ENCODE measurements at regions not wholly inside any gene's neighbourhood (a gene's known extent, or its start where the extent isn't known, plus 50 kb on each side); places are given as distances from the start of the nearest gene placed in this dataset.

DNA sequence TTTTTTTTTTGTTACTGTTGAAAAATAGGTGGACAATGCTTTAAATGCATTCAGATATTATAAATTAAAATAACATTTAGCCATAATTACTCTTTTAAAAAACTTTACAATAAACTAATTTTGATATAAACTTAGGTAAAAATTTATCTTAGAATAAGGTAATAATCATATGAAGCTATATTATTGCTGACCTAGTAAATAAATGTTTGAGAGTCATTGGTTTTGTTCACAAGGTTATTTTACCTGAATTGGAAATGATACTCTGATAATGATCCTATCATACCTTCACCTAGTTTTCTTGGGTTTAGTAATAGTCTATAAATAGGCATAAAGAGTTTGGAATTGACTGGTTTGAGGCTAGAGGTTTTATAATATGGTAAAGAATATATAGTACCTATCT is 1076.4 kb upstream of the CDH6 start:
- H3K4me3 ChIP-seq (ENCODE audit: low read length): no peak overlapping the region
- no peak for TF ChIP-seq ZNF274 (IDR thresholded peaks at IDR 0.05; ENCODE audit: low read depth, low read length)

DNA sequence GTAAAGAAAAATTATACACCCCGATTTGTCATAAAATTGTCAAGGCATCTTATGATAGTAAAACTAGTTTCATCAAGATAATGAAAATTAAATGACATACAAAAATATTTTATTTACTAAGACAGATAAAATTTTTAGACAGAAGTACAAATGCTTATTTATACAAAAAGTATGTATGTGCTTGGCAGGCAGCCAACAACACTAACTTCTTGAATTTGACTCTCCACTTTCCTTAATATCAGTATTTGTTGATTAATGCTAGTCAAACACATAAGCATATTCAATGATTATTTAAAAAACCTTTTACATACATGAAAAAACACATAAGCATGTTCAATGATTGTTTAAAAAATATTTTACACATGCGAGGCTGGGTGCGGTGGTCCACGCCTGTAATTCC is 1079.9 kb upstream of the CDH6 start:
- no peak overlapping the region for H3K4me3 ChIP-seq (ENCODE audit: low read length)
- TF ChIP-seq ZNF274 (IDR thresholded peaks at IDR 0.05; ENCODE audit: low read depth, low read length): no peak

DNA sequence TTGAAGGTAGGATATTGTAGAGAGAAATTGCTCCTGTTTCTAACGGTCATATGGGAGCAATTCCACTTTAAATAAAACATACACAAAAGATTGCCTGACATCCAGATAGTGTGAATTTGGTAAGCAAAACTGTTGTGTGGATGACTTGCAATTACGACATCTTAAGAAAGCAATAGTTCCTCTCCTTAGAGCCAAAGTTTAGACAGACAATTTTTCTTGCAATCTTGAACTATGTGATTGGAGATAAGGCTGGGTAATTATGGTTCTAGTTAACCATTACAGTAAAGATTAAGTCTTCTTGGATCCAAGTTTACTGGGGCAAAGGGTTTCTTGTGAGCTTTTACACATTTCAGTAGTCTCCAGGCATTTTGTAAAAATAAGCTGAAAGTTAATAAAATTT is 1080.6 kb upstream of the CDH6 start:
- H3K4me3 ChIP-seq (ENCODE audit: low read length): no peak overlapping the region
- TF ChIP-seq ZNF274 (IDR thresholded peaks at IDR 0.05; ENCODE audit: low read depth, low read length): no peak

DNA sequence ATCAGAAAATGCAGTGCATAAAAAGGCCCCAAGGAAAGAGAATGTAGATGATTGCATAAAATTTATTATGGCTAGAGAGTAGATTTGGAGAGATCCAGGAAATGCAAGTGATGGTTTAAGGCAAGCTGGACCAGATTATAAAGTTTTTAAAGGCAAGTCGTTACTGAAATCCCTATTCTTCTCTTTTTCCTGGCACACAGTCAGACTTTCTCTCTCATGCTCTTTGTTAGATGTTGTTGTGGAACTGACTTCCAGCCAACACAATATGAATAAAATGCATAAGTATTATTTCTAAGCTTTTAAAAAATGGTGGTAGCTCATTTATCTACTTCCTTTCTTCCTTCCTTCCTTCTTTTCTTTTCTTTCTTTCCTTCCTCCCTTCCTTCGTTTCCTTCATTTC is 1085.4 kb upstream of the CDH6 start:
- no peak overlapping the region for H3K4me3 ChIP-seq (ENCODE audit: low read length)
- TF ChIP-seq ZNF274 (IDR thresholded peaks at IDR 0.05; ENCODE audit: low read depth, low read length): no peak

DNA sequence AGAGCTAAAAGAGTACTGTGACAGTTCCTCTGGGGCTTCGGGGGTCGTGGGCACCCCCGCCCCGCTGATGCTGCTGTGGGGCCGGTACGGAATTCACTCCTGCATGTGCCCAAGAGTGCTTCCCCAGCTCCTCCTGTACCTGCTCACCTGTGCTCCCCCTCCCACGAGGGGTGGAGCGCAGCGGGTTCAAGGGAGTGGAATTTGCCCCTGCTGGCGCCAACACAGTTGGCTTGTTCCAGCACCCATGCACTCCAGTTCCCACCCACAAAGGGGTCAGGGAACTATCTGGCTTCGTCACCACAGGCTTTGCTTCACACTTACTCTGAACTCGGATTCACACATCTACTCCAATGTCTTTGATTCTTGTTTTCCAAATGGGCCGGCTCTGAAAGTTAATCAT is 1086.9 kb upstream of the CDH6 start:
- no peak for TF ChIP-seq ZNF274 (IDR thresholded peaks at IDR 0.05; ENCODE audit: low read depth, low read length)
- no peak overlapping the region for H3K4me3 ChIP-seq (ENCODE audit: low read length)

DNA sequence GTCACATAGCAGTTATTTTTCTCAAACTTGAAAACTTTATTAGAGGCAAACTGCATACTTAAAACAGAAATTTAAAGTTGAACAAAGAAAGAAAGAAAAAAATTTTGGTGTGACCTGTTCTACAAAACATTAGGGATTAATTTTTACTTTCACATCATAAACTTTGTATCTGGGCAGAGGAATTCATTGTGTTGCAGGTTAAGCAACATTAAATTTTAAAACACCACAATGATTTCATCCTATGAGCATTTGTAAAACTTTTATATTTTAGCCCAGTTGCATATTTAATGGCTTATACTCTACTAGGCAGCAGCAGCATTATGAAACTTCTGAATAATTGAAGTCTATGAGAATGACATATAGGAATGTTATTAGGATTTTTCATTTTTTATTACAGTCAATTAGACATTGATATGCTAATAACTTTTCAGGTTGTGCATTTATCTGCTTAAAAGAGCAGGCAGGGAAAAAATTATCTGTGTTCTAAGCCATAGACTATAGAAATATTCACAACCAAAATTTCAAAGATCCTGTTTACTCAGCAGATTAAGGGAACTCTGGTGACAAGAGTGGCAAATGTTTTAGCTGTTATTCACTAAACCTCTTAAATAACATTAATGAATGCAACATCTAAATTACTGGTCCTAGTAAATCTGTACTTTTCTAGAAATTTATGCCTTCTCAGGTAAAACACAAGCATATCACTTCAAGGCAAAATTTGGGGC is 1088.5 kb upstream of the CDH6 start:
- TF ChIP-seq ZNF274 (IDR thresholded peaks at IDR 0.05; ENCODE audit: low read depth, low read length): no peak
- no peak overlapping the region for H3K4me3 ChIP-seq (ENCODE audit: low read length)

DNA sequence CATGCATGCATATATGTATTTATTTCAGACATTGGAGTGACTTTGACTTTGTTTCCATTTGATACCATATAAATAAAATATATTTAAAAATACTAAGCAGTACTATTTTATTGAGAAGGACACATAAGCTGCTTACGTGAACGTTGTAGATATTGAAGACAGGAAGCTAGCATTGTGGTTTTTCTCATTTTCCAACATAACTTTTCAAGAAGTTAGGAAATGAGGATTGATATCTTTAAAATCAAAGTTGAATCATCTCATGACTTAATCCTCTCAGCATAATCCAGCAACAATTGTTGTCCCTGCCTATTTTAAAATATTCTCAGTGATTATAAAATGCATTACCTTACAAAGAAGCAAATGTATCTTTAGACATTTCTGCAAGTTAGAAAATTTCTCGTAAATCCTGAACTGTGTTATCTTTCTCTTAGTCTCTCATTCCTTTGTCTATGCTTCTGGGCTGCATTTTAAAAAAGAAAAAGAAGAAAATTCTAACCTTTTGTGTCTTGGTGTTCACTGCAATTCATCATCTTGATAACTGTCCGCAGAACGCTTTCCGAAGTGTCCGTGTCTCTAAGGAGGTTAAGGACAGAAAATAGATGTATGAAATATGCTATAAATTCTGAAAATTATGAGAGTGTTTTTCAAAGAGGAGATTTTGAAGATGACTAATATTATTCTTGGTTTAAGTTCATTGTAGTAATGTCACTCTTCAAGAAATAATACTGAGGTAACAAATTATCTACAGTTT is 1089.9 kb upstream of the CDH6 start:
- H3K4me3 ChIP-seq (ENCODE audit: low read length): no peak overlapping the region
- TF ChIP-seq ZNF274 (IDR thresholded peaks at IDR 0.05; ENCODE audit: low read depth, low read length): no peak

DNA sequence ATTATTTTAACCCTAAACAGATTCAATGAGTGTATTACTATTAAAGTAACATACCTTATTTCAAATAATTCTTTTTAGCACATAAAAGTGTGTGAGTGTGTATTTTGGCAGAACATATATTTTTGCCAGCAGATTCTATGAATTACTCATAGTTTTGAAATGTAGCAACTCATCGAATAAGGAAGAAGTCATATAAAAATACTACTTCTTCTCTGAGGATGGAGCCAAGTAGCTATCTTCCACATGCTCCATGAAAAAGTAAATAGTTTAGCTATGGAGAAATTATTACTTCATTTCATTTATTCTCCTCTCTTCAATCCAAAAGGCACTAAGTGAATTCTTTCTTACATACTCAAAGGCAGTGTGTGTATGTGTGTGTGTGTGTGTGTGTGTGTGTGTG is 1090.4 kb upstream of the CDH6 start:
- no peak overlapping the region for H3K4me3 ChIP-seq (ENCODE audit: low read length)
- no peak for TF ChIP-seq ZNF274 (IDR thresholded peaks at IDR 0.05; ENCODE audit: low read depth, low read length)

DNA sequence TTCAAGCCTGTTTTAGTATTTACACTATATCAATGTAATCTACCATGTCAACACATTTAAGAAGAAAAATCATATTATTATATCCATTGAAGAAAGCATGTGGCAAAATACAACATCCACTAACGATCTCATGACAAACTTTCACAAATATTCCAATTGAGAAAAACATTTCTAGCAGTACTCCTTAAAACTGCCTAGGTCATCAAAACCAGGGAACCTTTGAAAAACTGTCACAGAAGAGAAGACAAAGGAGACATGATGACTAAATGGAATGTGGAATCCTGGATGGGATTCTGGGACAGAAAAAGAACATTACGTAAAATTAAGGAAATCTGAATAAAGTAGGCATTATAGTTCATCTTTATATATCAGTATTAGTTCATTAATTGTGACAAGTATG is 1091.3 kb upstream of the CDH6 start:
- H3K4me3 ChIP-seq (ENCODE audit: low read length): no peak overlapping the region
- TF ChIP-seq ZNF274 (IDR thresholded peaks at IDR 0.05; ENCODE audit: low read depth, low read length): no peak

DNA sequence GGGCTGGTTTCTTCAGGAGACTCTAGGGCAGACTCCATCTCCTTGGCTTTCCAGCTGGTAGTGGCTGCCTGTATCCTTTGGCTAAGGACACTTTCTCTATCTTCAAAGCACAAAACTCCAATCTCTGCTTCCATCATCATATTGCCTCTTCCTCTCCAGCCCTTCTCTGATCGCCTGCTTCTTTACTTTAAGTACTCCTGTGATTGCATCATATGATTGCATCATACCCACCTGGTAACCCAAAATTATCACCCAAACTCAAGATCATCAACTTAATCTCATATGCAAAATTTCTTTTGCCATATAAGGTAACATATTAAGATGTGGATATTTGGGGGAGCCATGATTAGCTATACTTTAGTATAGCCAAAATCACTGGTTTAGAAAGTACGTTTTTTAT is 1092.6 kb upstream of the CDH6 start:
- no peak for TF ChIP-seq ZNF274 (IDR thresholded peaks at IDR 0.05; ENCODE audit: low read depth, low read length)
- H3K4me3 ChIP-seq (ENCODE audit: low read length): no peak overlapping the region

DNA sequence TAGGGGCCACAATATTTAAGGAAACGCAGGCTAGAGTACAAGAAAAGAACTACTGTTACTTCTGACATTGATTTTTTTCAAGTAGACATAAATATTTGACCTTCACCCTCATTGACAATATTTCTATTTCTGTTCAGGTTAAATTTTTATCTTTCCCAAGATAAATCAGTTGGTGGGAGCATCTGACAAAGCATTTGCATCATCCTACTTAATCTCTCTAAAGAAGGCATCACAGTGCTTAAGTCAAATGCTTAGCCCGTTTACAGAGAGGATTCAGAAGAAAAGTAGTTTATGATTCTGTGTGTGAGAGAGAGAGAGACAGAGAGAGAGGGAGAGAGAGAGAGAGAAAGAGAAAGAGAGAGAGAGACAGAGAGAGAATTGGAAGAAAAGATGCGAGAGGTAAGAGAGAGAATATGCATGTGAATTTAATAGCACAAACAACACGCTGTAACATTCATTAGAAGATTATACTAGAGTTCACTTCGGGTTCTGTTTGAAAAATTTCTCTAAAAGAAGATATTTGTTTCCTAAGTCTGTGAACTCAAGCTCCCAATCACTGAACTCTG is 1093.3 kb upstream of the CDH6 start:
- no peak overlapping the region for H3K4me3 ChIP-seq (ENCODE audit: low read length)
- no peak for TF ChIP-seq ZNF274 (IDR thresholded peaks at IDR 0.05; ENCODE audit: low read depth, low read length)

DNA sequence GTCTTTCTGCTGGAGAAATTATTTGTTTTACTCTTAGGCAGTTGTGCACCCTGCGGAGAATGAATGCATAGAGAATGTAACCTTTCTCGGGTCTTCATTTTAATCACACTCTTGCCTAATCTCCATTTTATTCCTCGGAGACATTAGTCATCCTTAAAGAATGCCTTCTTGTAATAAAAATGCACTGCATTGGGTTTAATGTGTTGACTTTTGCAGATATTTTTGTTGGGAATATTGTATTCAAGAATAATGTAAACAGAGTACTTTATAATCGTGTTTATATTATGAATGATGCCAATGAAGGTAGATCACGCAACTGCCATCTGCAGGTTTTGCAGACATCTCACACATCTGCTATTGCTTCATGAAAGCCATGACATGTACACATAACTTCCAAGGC is 1093.9 kb upstream of the CDH6 start:
- no peak overlapping the region for H3K4me3 ChIP-seq (ENCODE audit: low read length)
- no peak for TF ChIP-seq ZNF274 (IDR thresholded peaks at IDR 0.05; ENCODE audit: low read depth, low read length)

DNA sequence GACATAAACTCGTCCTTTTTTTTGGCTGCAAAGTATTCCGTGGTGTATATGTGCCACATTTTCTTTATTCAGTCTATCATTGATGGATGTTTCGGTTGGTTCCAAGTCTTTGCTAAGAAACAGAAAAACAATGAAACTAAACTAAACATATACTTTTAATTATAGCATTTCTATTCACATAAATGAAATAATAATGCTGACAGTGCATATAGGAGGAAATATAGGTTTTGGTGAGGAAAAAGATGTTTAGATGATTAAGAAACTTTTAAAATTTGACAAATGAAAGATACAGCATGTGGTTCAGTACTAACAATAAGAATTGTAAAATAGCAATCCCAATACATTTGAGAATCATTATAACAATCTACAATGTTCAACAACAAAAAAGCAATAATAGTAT is 1094.5 kb upstream of the CDH6 start:
- no peak for TF ChIP-seq ZNF274 (IDR thresholded peaks at IDR 0.05; ENCODE audit: low read depth, low read length)
- H3K4me3 ChIP-seq (ENCODE audit: low read length): no peak overlapping the region

DNA sequence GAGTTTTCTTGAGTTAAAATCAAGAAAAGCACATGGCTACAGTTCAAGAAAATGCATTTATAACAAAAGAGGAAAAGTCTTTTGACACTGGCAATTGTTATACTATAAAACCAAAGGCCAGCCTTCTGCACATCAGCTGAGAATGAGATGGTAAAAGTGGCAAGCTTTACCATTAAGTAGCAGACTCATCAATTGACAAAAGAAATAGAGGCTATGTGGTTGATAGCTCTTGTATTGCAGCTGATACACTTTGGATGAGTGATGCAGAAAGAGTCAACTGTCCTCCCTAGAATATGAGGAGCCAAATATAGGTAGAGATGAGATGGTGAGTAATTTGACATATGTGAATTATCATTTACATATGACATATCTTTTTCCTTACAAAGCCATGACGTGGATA is 1100.9 kb upstream of the CDH6 start:
- no peak overlapping the region for H3K4me3 ChIP-seq (ENCODE audit: low read length)
- TF ChIP-seq ZNF274 (IDR thresholded peaks at IDR 0.05; ENCODE audit: low read depth, low read length): no peak
